ENCODE measurements at regions not wholly inside any gene's neighbourhood (a gene's known extent, or its start where the extent isn't known, plus 50 kb on each side); places are given as distances from the start of the nearest gene placed in this dataset.

- TF ChIP-seq CTCF (IDR thresholded peaks at IDR 0.05; ENCODE audit: low read depth, low read length, missing input control) = no peak
- TF ChIP-seq TAF1 (conservative IDR thresholded peaks at IDR 0.05) = no peak
- no peak for TF ChIP-seq ZBTB33 (IDR thresholded peaks at IDR 0.05)
- no peak for TF ChIP-seq JUND (IDR thresholded peaks at IDR 0.05)
- no peak for TF ChIP-seq REST (IDR thresholded peaks at IDR 0.05)
- TF ChIP-seq EGR1 (IDR thresholded peaks at IDR 0.05; ENCODE audit: low read depth in 2 of 2) = no peak
Measured at GRCh38 chr6:26306232-26306631, 58.8 kb upstream of the BTN3A2 start.

All from liver (tissue), 3 donors.